NCI-H146 treated with DMSO at 0.1 percent for 48 hours (cell line): ENCODE measurements at regions not wholly inside any gene's neighbourhood (a gene's known extent, or its start where the extent isn't known, plus 50 kb on each side); places are given as distances from the start of the nearest gene placed in this dataset.

Experiments used
- DNase-seq: peaks from one replicate; lab custom pipeline; 2025; ENCODE audit not compliant: unreplicated experiment; lab: John Stamatoyannopoulos, UW

GRCh38 chr20:48102931-48103660 is 317.8 kb upstream of the SULF2 start:
- no peak for DNase-seq

GRCh38 chr20:48102076-48102787 is 317.0 kb upstream of the SULF2 start:
- DNase-seq = no peak

- DNase-seq = no peak
Measured at GRCh38 chr20:48100483-48100882, 315.2 kb upstream of the SULF2 start.

- no peak for DNase-seq
Measured at GRCh38 chr20:48098866-48099265, 313.6 kb upstream of the SULF2 start.

- no peak for DNase-seq
Measured at GRCh38 chr20:48098099-48098498, 312.8 kb upstream of the SULF2 start.

- DNase-seq = no peak
Measured at GRCh38 chr20:48096957-48097890, 311.9 kb upstream of the SULF2 start.

GRCh38 chr20:48096212-48096875 is 311.1 kb upstream of the SULF2 start:
- no peak for DNase-seq

GRCh38 chr20:48094944-48095343 is 309.7 kb upstream of the SULF2 start:
- DNase-seq = no peak

GRCh38 chr20:48094196-48094749 is 309.0 kb upstream of the SULF2 start:
- no peak for DNase-seq

GRCh38 chr20:48092596-48093280 is 307.5 kb upstream of the SULF2 start:
- DNase-seq = no peak

- no peak for DNase-seq
Measured at GRCh38 chr20:48090784-48091183, 305.5 kb upstream of the SULF2 start.

GRCh38 chr20:48090314-48090713 is 305.0 kb upstream of the SULF2 start:
- DNase-seq = no peak

- DNase-seq = no peak
Measured at GRCh38 chr20:48080583-48080982, 295.3 kb upstream of the SULF2 start.

- DNase-seq = no peak
Measured at GRCh38 chr20:48079028-48079427, 293.7 kb upstream of the SULF2 start.

GRCh38 chr20:48076747-48077146 is 291.5 kb upstream of the SULF2 start:
- DNase-seq = no peak

GRCh38 chr20:48076247-48076646 is 291.0 kb upstream of the SULF2 start:
- DNase-seq = no peak

GRCh38 chr20:48075591-48076174 is 290.4 kb upstream of the SULF2 start:
- no peak for DNase-seq

GRCh38 chr20:48070991-48071652 is 285.8 kb upstream of the SULF2 start:
- no peak for DNase-seq

GRCh38 chr20:48069596-48069995 is 284.3 kb upstream of the SULF2 start:
- no peak for DNase-seq
